ENCODE measurements at regions not wholly inside any gene's neighbourhood (a gene's known extent, or its start where the extent isn't known, plus 50 kb on each side); places are given as distances from the start of the nearest gene placed in this dataset.
"Not testable (repeated sequence)": the region's sequence is repeated elsewhere in the genome, so short reads cannot be mapped to it uniquely, and the experiment has no call there.

DNA sequence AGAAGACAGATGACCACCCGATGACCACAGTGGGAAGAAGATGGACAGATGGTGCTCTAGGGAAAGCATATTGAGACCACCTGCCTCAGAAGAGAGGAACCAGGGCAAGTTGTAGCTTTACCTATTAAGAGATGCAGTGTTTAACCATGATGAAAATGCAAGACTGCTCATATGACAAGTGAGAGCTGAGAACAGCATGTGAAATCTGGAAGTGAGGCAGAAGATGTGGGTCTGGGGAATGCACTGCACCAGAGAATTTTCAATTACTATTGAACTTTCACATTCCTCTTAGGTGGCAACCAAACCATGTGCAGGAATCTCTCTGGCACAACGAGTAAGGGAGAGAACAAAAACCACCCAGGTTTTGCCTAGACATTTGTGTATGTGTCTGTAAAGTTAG lies 184.8 kb upstream of the CRIM1 start:
- DNase-seq (ENCODE audit: extremely low read depth, low read depth): no peak

DNA sequence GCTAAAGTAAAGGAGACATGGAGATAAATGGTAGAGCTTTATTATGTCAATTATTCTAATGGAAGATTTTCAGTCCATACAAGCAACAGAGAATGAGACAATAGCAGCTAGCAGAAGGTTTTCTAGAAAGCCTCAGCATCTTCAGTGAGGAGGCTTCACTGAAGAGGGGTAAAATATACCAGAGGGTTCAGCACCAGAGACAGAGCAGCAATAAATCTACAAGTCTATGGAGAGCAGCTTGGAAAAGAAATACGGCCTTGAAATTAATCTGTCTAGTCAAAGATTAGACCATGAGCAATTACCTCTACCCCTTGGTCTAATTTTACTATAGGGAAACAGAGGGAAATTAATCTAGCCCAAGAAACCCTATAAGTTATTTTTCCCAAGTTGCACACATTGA lies 185.7 kb upstream of the CRIM1 start:
- DNase-seq (ENCODE audit: extremely low read depth, low read depth): no peak

DNA sequence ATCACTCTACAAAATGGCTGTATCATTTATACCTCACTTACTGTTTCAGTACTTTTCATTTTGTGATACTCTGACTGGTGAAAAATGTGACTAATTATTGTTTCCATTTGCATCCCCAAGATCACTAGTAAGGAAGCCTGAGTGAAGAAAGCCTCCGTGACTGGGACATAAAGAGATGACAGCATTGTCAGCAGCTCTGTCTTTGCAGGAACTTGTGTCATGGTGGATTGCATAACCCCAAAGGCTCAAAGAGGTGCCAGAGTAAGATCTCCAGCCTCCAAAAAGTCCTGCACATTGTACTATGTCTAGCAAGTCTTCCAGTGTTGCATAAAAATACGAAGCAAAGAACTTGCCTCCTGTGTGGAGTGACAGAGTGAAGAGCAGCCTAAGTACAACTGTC lies 187.5 kb upstream of the CRIM1 start:
- no peak for DNase-seq (ENCODE audit: extremely low read depth, low read depth)

DNA sequence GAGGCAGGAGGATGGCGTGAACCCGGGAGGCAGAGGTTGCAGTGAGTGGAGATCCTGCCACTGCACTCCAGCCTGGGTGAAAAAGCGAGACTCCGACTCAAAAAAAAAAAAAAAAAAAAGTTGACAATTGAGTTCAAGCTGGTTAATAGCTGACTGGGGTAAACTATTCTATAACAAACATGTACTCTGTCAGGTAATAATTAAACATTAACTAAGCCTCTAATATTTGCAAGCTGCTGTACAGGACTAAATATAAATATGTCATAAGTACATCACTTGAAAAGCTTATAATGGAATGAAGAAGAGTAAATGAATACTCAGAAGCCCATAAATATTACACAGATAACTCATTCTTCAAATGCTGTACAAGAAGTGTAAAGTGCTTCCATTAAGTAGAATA lies 190.4 kb upstream of the CRIM1 start:
- DNase-seq (ENCODE audit: extremely low read depth, low read depth): no peak

DNA sequence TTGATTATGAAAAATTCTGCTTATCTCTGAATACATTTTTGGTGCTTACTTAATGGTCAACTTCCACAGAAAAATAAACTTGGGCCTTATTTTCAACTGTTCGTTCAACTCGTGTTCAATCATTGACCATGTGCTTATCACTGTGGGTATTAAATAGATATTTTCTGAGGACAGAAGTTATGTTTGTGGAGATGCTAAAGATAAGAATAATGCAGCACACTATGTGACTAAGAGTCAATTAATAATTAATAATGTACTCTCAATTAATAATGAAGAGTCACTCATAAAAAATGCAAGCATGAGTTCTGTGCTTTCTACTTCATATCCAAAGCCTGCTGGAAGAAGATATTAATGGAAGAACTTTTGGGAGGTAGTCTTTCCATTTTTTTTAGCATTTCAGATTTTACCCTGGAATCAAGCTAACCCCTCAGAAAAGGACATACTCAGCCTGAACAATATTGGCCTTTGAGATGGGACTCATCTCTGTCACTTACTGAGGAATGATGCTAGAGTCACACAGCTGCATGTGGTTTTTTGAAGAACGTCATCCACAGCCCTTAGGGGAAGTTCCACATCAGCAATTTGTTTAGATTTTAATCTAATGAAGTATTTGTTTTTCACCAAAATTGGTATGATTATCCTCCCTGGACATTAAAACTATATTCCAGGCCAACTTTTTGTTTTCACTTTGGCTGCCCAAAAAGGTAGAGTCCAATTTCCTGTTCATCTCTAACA lies 191.9 kb upstream of the CRIM1 start:
- DNase-seq (ENCODE audit: extremely low read depth, low read depth): no peak

DNA sequence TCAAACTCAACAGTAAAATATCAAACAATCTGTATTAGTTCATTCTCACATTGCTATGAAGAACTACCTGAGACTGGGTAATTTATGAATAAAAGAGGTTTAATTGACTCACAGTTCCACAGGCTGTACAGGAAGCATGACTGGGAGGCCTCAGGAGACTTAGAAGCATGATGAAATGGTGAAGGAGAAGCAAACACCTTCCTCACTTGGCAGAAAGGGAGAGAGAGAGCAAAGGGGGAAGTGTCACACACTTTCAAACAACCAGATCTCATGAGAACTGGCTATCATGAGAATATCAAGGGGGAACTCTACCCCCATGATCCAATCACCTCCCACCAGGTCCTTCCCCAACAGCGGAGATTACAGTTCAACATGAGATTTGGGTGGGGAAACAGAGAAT lies 198.5 kb upstream of the CRIM1 start:
- not testable (repeated sequence) for DNase-seq (ENCODE audit: extremely low read depth, low read depth)

DNA sequence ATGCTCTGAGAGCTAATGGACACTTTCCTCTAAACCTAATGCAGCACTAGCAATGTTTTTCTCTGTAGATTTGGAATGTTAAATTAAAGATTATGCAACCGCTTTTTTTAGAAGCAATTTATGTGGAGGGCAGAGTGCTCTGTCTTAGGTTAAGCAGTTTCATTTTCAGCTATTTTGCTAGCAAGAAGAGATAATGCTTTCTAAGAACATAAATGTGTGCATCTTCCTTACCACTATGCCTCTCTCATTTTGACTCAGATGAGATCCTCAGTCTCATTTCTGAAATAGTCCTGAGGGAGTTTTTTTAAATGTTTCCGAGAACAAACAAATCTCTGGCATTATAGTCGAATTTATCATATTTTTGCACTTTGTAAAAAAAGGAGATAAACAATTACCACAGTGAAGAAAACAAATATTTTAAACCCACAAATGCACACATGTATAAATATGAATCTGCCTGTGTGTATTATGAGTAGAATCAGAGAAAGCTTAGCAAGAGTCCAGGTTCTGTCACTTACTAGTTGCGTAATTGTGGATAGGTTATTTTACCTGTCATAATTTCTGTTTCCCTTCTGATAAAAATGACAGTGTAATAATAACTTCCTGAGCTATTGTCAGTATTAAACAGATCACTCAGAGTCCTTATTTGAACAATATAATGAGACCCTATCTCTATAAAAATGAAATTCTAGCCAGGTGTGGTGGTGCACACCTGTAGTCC lies 207.7 kb upstream of the CRIM1 start:
- DNase-seq (ENCODE audit: extremely low read depth, low read depth): no peak

DNA sequence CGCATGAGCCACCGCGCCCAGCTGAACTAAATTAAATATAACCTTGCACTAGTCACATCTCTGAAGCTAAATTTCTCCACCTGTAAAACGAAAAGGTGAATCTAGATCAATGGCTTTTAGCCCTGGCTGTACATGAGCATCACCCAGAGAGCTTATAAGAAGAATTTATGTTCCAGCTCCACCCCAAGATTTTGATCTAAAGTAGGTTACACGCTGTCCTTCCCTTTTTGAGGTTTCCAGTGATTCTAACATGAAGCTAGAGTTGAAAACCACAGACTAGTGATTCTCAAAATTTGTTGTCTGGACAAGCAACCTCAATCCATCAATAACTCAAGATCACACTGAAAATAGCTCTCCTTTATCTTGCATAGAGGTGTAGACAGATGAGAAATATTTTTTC lies 208.8 kb upstream of the CRIM1 start:
- no peak for DNase-seq (ENCODE audit: extremely low read depth, low read depth)

DNA sequence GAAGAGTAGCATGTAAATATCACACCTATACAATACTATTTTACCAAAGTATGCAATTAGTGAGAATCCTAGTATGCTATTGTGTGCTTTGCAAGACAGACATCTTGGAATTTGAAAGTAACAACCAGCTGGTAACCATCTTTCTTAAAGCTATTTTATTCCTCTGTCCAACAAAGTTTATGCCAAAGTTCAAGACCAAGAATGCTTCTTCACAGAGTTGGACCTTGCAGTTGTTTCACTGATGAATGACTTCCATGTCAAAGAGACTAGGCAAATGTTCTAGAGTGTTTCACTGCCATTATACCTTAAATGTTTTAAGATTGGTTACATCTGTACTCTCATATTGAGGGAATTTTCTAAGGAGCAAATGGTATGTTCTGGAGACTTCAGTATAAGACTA lies 215.2 kb upstream of the CRIM1 start:
- no peak for DNase-seq (ENCODE audit: extremely low read depth, low read depth)

DNA sequence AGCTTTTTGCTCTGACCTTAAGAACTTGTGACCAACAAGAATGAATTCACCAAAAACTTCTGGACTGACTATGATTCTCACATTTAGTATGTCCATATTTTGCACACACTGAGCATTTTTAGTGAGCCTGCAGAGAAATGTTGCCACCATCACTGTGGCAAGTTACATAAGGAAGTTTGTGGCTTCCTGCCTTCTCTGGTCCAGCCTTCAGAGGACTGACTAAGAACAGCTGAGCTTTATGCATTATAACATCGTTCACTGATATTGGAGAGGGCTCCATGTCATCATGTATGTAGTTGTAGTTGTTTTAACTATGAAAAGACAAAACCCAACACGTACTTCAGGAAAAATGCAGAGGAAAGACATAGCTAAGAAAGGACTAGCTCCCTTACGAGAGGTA lies 218.0 kb upstream of the CRIM1 start:
- no peak for DNase-seq (ENCODE audit: extremely low read depth, low read depth)

DNA sequence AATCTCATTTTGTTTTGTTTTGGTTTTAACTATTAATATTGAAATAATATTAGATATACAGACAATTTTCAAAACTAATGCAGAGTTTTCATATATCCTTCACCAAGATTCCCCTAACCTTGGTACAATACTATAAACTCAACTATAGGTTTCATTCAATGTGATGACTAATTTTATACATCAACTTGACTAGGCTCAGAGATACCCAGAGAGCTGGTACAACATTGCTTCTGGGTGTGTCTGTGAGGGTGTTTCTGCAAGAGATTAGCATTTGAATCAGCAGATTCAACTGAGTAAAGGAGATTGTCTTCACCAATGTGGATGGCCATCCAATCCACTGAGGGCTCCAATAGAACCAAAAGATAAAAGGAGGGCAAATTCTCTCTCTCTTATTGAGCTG lies 221.3 kb upstream of the CRIM1 start:
- no peak for DNase-seq (ENCODE audit: extremely low read depth, low read depth)

DNA sequence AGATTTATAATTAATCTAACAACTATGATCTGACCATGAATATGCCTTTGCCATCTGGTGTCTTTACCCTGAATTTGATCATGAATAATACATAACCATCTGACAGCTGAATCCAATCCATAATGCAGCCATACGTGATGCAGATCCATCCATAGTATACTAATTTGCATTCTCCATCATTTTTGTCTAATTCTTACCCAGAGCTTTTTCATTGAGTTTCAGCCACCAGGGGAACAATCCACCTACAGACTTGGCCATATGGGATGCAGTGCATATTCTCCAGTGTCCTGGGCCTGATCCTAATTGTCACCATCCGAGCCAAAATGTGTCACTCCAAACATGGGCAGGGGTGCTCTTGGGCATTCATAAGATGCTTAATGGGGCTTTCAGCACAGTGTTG lies 227.2 kb upstream of the CRIM1 start:
- DNase-seq (ENCODE audit: extremely low read depth, low read depth): no peak

DNA sequence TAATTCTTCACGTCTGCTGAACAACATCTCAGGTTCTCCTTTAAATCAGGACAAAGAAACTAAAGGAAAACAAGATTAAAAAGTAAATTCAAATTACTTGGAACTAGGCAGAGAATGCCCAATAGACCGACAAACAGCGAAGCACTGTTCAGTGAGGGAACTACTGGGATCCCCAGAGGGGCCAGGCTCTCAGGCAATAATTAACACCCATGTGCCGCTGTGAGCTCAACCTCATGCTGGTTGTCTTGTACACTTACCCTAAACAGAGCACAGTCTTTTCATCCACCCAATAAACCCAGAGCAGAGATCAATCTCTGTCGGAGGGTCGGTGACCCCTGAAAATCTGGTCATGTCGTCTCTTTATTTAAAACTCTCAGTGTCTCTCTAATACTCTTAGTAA lies 229.9 kb upstream of the CRIM1 start:
- DNase-seq (ENCODE audit: extremely low read depth, low read depth): no peak

DNA sequence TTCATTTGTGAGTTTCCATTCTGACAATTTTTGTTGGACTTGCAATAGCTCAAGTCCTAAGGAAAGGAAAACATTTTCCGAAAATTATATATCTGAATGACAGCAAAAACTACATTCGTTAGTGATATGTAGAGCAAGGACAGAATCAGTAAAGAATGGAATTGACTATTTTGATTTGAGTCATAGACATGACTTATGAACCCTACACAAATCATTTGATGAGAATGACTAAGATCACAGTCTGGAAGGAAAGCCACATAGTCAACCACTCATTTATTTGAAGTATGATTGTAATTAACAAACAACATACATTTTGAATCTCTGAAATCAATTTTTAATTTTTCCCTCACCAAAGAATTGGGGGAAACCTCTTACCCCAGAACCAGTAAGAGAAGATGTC lies 231.6 kb upstream of the CRIM1 start:
- DNase-seq (ENCODE audit: extremely low read depth, low read depth): no peak

DNA sequence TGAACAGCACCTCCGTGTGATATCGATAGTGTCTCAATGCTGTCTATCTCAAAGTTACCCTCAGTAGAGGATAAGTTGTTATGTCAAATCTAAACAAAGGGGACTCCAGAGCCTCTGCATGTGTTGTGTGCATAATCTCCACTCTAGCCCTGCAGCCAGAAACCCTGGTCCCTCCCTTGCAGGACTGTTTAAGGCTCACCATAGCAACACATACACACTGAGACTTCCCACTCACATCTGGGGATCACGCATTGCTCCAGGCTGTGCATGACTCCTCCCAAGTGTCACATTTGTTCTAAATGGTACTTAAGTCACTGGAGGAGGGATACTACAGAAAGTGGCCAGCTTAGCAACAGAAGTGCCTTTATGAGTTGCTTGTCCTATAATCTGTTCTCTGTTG lies 258.6 kb upstream of the CRIM1 start:
- no peak for DNase-seq (ENCODE audit: extremely low read depth, low read depth)

DNA sequence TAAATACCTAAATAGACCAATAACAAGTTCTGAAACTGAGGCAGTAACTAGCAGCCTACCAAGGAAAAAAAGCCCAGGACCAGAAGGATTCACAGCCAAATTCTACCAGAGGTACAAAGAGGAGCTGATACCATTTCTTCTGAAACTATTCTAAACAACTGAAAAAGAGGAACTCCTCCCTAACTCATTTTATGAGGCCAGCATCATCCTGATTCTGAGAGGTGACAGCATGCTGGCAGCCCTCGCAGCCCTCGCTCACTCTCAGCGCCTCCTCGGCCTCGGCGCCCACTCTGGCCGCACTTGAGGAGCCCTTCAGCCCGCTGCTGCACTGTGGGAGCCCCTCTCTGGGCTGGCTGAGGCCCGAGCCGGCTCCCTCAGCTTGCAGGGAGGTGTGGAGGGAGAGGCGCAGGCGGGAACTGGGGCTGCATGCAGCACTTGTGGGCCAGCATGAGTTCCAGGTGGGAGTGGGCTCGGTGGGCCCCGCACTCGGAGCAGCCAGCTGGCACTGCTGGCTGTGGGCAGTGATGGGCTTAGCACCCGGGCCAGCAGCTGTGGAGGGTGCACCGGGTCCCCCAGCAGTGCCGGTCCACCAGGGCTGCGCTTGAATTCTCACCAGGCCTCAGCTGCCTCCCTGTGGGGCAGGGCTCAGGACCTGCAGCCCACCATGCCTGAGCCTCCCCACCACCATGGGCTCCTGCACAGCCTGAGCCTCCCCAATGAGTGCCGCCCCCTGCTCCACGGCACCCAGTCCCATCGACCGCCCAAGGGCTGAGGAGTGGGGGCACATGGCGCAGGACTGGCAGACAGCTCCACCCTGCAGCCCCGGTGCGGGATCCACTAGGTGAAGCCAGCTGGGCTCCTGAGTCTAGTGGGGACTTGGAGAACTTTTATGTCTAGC lies 263.5 kb upstream of the CRIM1 start:
- DNase-seq (ENCODE audit: extremely low read depth, low read depth): not testable (repeated sequence)

DNA sequence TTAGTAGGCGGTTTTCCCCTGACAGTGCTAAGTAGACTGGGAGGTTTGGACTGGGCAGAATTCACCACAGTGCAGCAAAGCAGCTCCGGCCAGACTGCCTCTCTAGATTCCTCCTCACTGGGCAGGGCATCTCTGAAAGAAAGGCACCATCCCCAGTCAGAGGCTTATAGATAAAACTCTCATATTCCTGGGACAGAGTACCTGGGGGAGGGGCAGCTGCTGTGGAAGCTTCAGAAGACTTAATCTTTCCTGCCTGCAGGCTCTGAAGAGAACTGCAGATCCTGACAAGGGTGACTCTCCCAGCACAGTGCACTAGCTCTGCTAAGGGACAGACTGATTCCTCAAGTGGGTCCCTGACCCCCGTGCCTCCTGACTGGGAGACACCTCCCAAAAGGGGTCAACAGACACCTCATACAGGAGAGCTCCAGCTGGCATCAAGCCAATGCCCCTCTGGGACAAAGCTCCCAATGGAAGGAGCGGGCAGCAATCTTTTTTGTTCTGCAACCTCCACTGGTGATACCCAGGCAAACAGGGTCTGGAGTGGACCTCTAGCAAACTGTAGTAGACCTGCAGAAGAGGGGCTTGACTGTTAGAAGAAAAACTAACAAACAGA lies 266.8 kb upstream of the CRIM1 start:
- no peak for DNase-seq (ENCODE audit: extremely low read depth, low read depth)

DNA sequence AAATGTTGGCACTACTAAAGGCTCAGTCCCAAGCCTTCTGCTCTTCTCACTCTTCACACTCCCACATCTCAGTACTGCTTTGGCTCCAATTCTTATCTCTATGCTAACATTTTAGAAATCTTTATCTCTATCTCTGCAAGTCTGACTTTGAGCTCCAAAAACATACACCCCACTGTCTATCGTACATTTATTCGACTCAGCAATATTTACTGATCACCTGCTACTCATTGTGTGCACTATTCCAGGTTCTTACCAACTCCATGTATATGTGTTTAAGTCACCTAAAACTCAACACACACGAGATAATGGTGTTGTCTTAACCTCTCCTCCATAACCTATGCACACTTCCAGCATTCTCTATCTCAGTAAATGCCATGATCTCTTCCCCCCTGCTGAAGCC lies 268.2 kb upstream of the CRIM1 start:
- DNase-seq (ENCODE audit: extremely low read depth, low read depth): no peak

DNA sequence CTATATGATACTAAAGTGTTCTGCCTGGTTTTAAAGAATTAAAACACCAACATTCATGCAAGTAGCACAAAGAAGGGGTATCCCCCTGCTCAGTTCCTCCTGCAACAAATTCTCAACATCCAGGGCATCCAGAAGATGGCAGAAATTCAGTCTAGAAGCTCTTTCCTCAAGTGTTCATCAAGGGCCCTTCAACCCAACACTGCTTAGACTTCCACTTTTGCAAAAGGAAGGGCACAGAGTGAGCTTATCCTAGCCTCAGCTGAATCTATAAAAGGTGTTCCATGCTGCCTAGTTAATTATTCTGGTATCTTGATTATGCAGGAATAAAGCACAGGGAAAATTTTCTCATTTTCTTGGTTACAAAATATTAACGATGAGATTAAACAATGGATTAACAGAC lies 275.8 kb upstream of the CRIM1 start:
- no peak for DNase-seq (ENCODE audit: extremely low read depth, low read depth)

DNA sequence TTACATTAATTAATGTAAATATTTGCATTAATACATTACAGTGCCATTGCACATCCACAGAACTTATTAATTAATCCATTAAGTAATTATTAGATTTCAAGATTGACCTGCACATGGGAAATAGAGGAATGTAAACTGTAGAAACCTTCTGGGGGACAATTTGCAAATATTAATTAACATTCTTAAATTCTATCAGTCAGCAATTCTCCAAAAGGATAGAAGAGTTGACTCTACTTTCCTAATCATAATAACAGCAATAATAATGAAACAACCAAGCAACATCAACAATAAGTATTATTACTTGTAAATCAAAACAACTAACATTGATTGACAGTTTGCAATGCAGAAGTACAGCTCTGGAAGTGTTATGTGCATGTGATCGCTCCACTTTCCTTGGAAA lies 281.6 kb upstream of the CRIM1 start:
- no peak for DNase-seq (ENCODE audit: extremely low read depth, low read depth)

DNA sequence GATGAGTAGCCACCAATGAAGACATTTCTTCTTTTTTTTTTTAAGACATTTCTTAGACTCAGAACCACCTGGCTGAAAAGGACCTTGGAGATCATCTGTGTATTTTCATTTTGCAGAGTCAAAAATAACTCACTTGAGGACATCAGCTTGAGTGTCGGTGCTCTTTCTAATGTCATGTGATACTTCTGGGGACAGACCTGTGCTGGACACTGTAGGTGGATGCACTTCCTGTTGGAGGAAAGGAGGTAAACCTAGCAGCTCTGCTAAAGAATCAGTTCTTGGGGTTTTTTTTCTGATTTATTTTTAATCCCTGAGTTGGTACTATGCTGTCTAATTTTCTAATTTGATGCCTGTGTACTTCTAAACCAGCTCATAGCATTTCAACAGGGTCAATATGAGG lies 283.9 kb upstream of the CRIM1 start:
- no peak for DNase-seq (ENCODE audit: extremely low read depth, low read depth)
